ENCODE measurements at regions not wholly inside any gene's neighbourhood (a gene's known extent, or its start where the extent isn't known, plus 50 kb on each side); places are given as distances from the start of the nearest gene placed in this dataset.

DNA sequence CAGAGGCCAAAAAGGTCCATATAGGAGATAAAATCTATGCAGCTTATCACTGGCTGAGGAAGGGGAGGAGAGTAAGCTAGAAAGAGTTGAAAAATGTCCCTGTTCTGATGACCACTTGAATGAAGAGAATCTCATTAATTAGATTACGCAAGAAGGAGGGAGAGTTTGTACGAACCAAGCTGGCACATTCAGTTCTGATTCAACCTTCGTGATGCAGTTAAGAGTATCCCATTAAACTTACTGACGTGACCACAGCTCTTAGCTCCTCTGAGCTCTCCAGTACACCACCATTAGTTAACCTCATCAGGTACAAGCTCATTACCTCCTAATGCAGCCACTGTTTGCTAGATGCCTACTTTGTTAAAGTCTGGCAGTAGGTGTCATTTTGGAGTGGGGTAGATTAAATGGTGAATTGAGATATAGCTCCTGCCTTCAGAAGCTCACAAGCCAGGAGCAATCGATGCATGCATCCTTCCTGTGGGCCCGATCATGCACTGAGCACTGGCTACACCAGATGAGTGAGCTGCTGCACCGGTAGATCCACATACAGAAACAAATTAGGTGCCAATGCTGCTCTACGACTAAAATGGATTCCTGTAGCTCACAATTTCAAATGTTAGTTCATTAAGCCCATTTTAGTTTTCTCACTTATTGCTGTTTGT lies 458.3 kb downstream of the COG6 start:
- Histone ChIP-seq H3K4me3 (ENCODE audit: low read length in 2 of 2) (no peak overlapping the region), H3K36me3 (ENCODE audit: control insufficient read depth in 2 of 2, insufficient read depth in 2 of 2, low read length in 2 of 2) (no peaks in the 10 kb centered on the region), H3K27ac (ENCODE audit: low read length) (no peak overlapping the region), H3K9me3 (ENCODE audit: control insufficient read depth in 2 of 2, low read length in 2 of 2) (no peaks in the 10 kb centered on the region), H3K27me3 (ENCODE audit: control insufficient read depth in 1 of 2, insufficient read depth in 2 of 2, low read length in 2 of 2) (no peaks in the 10 kb centered on the region), H3K9ac (ENCODE audit: low read length in 2 of 2) (no peak overlapping the region), H3K4me1 (ENCODE audit: control insufficient read depth, insufficient read depth, low read length) (no peaks in the 10 kb centered on the region)

DNA sequence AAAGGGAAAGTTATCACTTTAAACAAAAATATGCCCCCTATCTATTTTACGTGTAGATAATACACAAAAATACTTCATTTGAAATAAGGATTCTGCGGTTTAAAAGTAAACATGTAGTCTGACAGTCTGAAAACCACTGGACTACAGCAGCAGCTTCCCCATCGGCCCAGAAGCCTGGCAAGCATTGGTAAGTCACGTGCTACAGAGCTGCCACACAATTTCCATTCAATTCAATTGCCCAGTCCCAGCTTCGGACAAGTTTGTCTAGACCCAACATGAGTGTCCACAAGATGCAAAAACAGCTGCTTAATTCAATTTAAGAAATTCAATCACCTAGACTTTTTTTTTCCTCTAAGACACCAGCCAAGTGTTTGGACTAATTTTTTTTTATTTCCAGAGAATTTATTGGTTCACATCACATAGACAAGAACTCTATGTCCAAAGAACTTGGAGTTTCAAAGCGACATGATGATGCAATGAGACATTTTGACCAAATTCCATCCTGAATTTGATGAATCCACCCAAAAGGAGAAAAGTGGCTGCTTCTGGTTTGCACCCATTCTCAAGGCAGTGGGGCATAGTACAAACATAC lies 458.9 kb downstream of the COG6 start:
- no peak overlapping the region for H3K4me3 ChIP-seq (ENCODE audit: low read length in 2 of 2)
- H3K27ac ChIP-seq (ENCODE audit: low read length) = no peak overlapping the region
- H3K4me1 ChIP-seq (ENCODE audit: control insufficient read depth, insufficient read depth, low read length) = no peaks in the 10 kb centered on the region
- no peak overlapping the region for H3K9ac ChIP-seq (ENCODE audit: low read length in 2 of 2)
- H3K27me3 ChIP-seq (ENCODE audit: control insufficient read depth in 1 of 2, insufficient read depth in 2 of 2, low read length in 2 of 2) = no peaks in the 10 kb centered on the region
- H3K36me3 ChIP-seq (ENCODE audit: control insufficient read depth in 2 of 2, insufficient read depth in 2 of 2, low read length in 2 of 2) = no peaks in the 10 kb centered on the region
- H3K9me3 ChIP-seq (ENCODE audit: control insufficient read depth in 2 of 2, low read length in 2 of 2) = no peaks in the 10 kb centered on the region

DNA sequence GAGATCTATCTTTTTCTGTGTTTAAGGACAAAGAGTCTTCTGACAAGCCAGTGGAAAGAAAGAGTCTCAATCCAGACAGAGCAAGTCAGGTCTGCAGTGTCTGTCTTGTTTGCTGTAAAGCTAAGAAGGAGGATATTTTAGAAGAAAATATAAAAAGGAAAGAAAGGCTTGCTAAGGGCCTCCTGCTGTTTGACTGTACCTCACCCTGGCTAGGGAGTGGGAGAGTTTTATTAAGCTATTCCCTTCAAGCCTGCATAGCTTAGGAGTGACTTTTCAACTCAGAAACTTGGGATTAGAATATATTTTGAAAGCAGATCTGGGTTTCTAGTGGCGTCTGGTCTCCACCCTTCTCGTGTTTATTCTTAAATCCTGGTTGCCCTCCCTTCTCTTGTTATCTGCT lies 460.0 kb downstream of the COG6 start:
- Histone ChIP-seq H3K9me3 (ENCODE audit: control insufficient read depth in 2 of 2, low read length in 2 of 2) (peaks cover 0 to 5% of the 10 kb centered on the region in 2 donors), H3K36me3 (ENCODE audit: control insufficient read depth in 2 of 2, insufficient read depth in 2 of 2, low read length in 2 of 2) (no peaks in the 10 kb centered on the region), H3K4me1 (ENCODE audit: control insufficient read depth, insufficient read depth, low read length) (no peaks in the 10 kb centered on the region), H3K9ac (ENCODE audit: low read length in 2 of 2) (no peak overlapping the region), H3K4me3 (ENCODE audit: low read length in 2 of 2) (no peak overlapping the region), H3K27ac (ENCODE audit: low read length) (no peak overlapping the region), H3K27me3 (ENCODE audit: control insufficient read depth in 1 of 2, insufficient read depth in 2 of 2, low read length in 2 of 2) (no peaks in the 10 kb centered on the region)

DNA sequence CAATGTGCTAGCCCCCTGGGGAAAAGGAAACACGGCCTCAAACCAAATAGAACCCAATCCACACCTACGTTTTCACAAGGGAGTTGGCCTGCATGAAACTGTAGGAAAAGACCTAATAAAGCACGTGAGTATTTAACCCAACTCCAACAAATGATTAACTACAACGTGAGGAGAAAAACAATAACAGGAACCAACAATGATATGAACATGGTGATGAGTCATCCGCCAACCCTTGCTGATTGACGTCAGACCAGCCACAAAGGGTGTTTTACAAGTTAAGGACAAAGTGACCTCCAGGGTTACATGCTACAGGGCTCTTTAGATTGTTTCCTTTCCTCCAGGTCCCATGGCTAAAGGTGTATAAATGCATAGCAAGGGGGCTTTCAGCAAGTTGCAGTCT lies 460.5 kb downstream of the COG6 start:
- no peaks in the 10 kb centered on the region for H3K36me3 ChIP-seq (ENCODE audit: control insufficient read depth in 2 of 2, insufficient read depth in 2 of 2, low read length in 2 of 2)
- H3K27ac ChIP-seq (ENCODE audit: low read length) = no peak overlapping the region
- no peak overlapping the region for H3K9ac ChIP-seq (ENCODE audit: low read length in 2 of 2)
- peaks cover 0 to 5% of the 10 kb centered on the region in 2 donors for H3K9me3 ChIP-seq (ENCODE audit: control insufficient read depth in 2 of 2, low read length in 2 of 2)
- H3K4me1 ChIP-seq (ENCODE audit: control insufficient read depth, insufficient read depth, low read length) = no peaks in the 10 kb centered on the region
- H3K4me3 ChIP-seq (ENCODE audit: low read length in 2 of 2) = no peak overlapping the region
- H3K27me3 ChIP-seq (ENCODE audit: control insufficient read depth in 1 of 2, insufficient read depth in 2 of 2, low read length in 2 of 2) = no peaks in the 10 kb centered on the region

DNA sequence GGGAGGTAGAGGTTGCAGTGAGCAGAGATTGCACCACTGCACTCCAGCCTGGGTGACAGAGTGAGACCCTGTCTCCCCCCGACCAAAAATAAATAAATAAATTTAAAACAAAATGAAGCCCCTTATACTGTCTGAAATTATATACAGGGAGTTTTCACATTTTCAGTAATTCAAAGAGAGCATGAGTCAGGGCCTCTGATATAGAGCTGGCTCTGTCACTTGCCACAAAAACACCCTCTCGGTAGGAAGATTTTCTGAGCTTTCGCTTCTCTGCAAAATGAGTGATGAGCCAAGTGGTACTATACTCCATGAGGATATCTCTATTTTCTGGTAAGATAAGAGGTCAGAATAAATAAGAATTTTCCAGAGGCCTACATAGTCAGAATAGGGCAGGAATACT lies 462.9 kb downstream of the COG6 start:
- Histone ChIP-seq H3K4me3 (ENCODE audit: low read length in 2 of 2) (no peak overlapping the region), H3K27me3 (ENCODE audit: control insufficient read depth in 1 of 2, insufficient read depth in 2 of 2, low read length in 2 of 2) (no peaks in the 10 kb centered on the region), H3K9ac (ENCODE audit: low read length in 2 of 2) (no peak overlapping the region), H3K9me3 (ENCODE audit: control insufficient read depth in 2 of 2, low read length in 2 of 2) (peaks cover 0 to 5% of the 10 kb centered on the region in 2 donors), H3K4me1 (ENCODE audit: control insufficient read depth, insufficient read depth, low read length) (no peaks in the 10 kb centered on the region), H3K36me3 (ENCODE audit: control insufficient read depth in 2 of 2, insufficient read depth in 2 of 2, low read length in 2 of 2) (no peaks in the 10 kb centered on the region), H3K27ac (ENCODE audit: low read length) (no peak overlapping the region)

DNA sequence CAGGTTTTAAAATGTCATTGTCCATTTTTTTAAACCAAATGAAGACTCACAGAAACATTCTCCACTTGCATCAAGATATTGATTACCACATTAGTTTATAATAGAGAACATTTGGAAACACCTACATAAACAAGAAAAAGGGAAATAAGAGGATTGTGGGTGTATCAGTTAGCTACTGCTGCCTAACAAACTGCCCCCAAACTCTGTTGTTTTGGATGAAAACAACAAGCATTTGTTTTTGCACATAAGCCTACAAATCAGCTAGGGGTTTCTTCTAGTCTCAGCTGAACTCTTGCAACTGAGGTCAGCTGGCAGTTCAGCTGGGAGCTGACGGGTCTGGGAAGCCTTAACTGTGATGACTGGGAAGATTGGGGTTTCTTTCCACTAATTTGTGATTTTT lies 464.4 kb downstream of the COG6 start:
- Histone ChIP-seq H3K9me3 (ENCODE audit: control insufficient read depth in 2 of 2, low read length in 2 of 2) (peaks cover 0 to 5% of the 10 kb centered on the region in 2 donors), H3K27me3 (ENCODE audit: control insufficient read depth in 1 of 2, insufficient read depth in 2 of 2, low read length in 2 of 2) (no peaks in the 10 kb centered on the region), H3K4me3 (ENCODE audit: low read length in 2 of 2) (no peak overlapping the region), H3K9ac (ENCODE audit: low read length in 2 of 2) (no peak overlapping the region), H3K4me1 (ENCODE audit: control insufficient read depth, insufficient read depth, low read length) (no peaks in the 10 kb centered on the region), H3K36me3 (ENCODE audit: control insufficient read depth in 2 of 2, insufficient read depth in 2 of 2, low read length in 2 of 2) (no peaks in the 10 kb centered on the region), H3K27ac (ENCODE audit: low read length) (no peak overlapping the region)

DNA sequence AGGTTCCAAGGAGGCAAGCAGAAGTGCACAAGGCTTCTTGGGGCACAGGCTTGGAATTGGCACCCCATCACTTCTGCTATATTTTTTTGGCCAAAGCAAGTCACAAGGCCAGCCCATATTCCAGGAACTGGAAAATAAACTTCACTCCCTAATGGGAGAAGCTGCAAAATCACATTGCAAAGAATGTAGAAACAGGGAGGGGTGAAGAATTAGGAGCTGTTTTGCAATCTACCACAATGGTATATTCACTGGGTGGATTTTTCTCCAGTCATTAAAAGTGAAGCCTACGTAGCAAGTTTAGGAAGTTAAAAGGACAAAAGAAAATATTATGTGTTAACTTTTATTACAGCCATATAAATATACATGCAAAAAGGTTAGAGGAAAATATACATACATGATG lies 464.8 kb downstream of the COG6 start:
- no peak overlapping the region for H3K27ac ChIP-seq (ENCODE audit: low read length)
- no peak overlapping the region for H3K9ac ChIP-seq (ENCODE audit: low read length in 2 of 2)
- no peaks in the 10 kb centered on the region for H3K27me3 ChIP-seq (ENCODE audit: control insufficient read depth in 1 of 2, insufficient read depth in 2 of 2, low read length in 2 of 2)
- H3K9me3 ChIP-seq (ENCODE audit: control insufficient read depth in 2 of 2, low read length in 2 of 2) = peaks cover 0 to 5% of the 10 kb centered on the region in 2 donors
- H3K36me3 ChIP-seq (ENCODE audit: control insufficient read depth in 2 of 2, insufficient read depth in 2 of 2, low read length in 2 of 2) = no peaks in the 10 kb centered on the region
- no peaks in the 10 kb centered on the region for H3K4me1 ChIP-seq (ENCODE audit: control insufficient read depth, insufficient read depth, low read length)
- H3K4me3 ChIP-seq (ENCODE audit: low read length in 2 of 2) = no peak overlapping the region

DNA sequence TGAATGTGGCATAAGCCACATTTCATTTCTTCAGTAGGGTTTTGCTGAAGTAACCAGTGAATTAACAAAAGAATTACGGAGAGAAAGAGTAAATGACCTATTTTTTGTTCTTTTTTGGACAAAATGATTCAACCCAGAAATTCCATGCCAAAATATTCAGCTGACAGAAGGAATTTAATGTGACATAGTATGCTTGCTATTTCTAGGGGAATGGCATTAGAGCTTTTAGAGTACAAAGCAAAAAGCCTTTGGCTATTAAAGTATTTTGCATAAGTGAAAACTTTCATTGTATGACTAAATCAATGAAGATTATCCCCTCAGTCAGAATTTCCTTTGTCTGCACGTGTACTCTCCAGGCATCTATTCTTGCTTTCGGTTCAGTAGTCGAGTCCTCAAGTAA lies 465.3 kb downstream of the COG6 start:
- Histone ChIP-seq H3K27ac (ENCODE audit: low read length) (no peak overlapping the region), H3K36me3 (ENCODE audit: control insufficient read depth in 2 of 2, insufficient read depth in 2 of 2, low read length in 2 of 2) (no peaks in the 10 kb centered on the region), H3K27me3 (ENCODE audit: control insufficient read depth in 1 of 2, insufficient read depth in 2 of 2, low read length in 2 of 2) (no peaks in the 10 kb centered on the region), H3K9ac (ENCODE audit: low read length in 2 of 2) (no peak overlapping the region), H3K4me1 (ENCODE audit: control insufficient read depth, insufficient read depth, low read length) (no peaks in the 10 kb centered on the region), H3K4me3 (ENCODE audit: low read length in 2 of 2) (no peak overlapping the region), H3K9me3 (ENCODE audit: control insufficient read depth in 2 of 2, low read length in 2 of 2) (peaks cover 0 to 5% of the 10 kb centered on the region in 2 donors)

DNA sequence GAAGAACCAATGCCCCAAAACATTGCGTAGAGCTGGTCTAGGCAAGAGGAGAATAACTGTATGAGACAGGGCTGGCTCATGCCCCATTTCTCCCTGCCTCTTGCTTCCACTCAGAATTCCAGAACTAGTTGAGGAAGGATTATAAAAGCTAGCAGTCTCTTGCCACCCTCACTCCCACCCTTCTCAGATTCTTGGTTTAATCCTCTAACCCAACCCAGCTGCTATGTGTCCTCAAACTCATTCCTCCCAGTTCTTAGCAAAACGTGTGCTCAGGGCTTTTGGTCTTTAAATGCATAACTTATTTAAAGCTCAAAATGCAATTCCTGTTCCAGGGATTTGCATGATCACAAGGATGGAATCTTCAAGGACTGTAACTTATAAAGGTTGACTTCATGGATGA lies 466.3 kb downstream of the COG6 start:
- no peaks in the 10 kb centered on the region for H3K27me3 ChIP-seq (ENCODE audit: control insufficient read depth in 1 of 2, insufficient read depth in 2 of 2, low read length in 2 of 2)
- no peaks in the 10 kb centered on the region for H3K36me3 ChIP-seq (ENCODE audit: control insufficient read depth in 2 of 2, insufficient read depth in 2 of 2, low read length in 2 of 2)
- no peak overlapping the region for H3K9ac ChIP-seq (ENCODE audit: low read length in 2 of 2)
- no peaks in the 10 kb centered on the region for H3K4me1 ChIP-seq (ENCODE audit: control insufficient read depth, insufficient read depth, low read length)
- no peak overlapping the region for H3K4me3 ChIP-seq (ENCODE audit: low read length in 2 of 2)
- no peak overlapping the region for H3K27ac ChIP-seq (ENCODE audit: low read length)
- peaks cover 0 to 5% of the 10 kb centered on the region in 2 donors for H3K9me3 ChIP-seq (ENCODE audit: control insufficient read depth in 2 of 2, low read length in 2 of 2)

DNA sequence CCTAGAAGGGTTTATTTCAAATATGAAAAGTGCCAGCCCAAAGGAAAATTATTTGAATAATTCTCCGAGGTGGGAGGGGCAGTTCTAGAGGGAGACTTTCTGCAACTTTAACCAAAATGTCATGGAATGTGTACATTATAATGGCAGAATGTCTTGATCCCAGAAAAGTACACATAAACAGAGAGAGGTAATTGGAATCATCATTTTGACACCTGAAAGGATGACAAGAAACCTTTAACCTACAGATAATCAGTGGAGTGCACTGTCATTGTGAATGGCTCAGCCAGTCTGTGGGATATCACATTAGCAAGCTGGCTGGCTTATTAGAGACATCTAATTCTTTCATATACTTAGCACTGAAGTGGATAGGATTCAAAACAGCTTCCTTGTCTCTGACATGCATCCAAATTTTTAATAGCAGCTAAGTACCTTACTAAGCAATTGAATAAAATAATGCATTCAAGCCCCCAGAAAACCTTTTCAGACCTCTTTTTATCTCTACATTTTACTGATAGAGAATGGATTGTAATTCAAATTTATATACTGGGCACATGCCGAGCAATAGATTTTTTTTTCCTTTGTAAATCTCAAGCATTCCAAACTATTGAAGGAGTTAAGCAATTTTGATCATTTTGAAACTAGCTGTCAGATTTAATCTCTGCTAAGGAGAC lies 468.6 kb downstream of the COG6 start:
- H3K27me3 ChIP-seq (ENCODE audit: control insufficient read depth in 1 of 2, insufficient read depth in 2 of 2, low read length in 2 of 2) = no peaks in the 10 kb centered on the region
- no peak overlapping the region for H3K4me3 ChIP-seq (ENCODE audit: low read length in 2 of 2)
- H3K9ac ChIP-seq (ENCODE audit: low read length in 2 of 2) = no peak overlapping the region

DNA sequence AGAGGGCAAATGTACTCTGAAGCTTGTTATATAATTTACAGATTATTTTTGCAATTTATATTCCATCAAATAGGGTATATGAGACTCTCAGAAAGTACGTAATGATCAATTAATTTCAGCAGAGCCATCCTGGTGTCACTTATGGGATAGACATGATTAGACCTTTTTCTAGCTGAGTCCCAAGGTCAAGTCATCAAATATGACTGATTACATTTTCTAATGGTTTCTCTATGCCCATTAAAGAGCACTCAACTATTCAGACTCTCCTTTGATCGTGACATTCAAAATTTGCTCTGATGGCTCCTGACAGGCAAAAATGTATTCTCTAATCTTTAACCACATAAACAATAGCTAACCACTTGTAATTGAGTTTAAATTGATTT lies 469.2 kb downstream of the COG6 start:
- H3K4me3 ChIP-seq (ENCODE audit: low read length in 2 of 2) = no peak overlapping the region
- no peaks in the 10 kb centered on the region for H3K27me3 ChIP-seq (ENCODE audit: control insufficient read depth in 1 of 2, insufficient read depth in 2 of 2, low read length in 2 of 2)
- no peak overlapping the region for H3K27ac ChIP-seq (ENCODE audit: low read length)
- no peaks in the 10 kb centered on the region for H3K4me1 ChIP-seq (ENCODE audit: control insufficient read depth, insufficient read depth, low read length)
- no peaks in the 10 kb centered on the region for H3K36me3 ChIP-seq (ENCODE audit: control insufficient read depth in 2 of 2, insufficient read depth in 2 of 2, low read length in 2 of 2)
- H3K9ac ChIP-seq (ENCODE audit: low read length in 2 of 2) = no peak overlapping the region
- H3K9me3 ChIP-seq (ENCODE audit: control insufficient read depth in 2 of 2, low read length in 2 of 2) = peaks cover 0 to 5% of the 10 kb centered on the region in 2 donors

More for the DNA sequence above, 468.6 kb downstream of the COG6 start:
- peaks cover 0 to 5% of the 10 kb centered on the region in 2 donors for H3K9me3 ChIP-seq (ENCODE audit: control insufficient read depth in 2 of 2, low read length in 2 of 2)
- no peak overlapping the region for H3K27ac ChIP-seq (ENCODE audit: low read length)
- no peaks in the 10 kb centered on the region for H3K36me3 ChIP-seq (ENCODE audit: control insufficient read depth in 2 of 2, insufficient read depth in 2 of 2, low read length in 2 of 2)
- no peaks in the 10 kb centered on the region for H3K4me1 ChIP-seq (ENCODE audit: control insufficient read depth, insufficient read depth, low read length)
